ENCODE measurements at regions not wholly inside any gene's neighbourhood (a gene's known extent, or its start where the extent isn't known, plus 50 kb on each side); places are given as distances from the start of the nearest gene placed in this dataset.

DNA sequence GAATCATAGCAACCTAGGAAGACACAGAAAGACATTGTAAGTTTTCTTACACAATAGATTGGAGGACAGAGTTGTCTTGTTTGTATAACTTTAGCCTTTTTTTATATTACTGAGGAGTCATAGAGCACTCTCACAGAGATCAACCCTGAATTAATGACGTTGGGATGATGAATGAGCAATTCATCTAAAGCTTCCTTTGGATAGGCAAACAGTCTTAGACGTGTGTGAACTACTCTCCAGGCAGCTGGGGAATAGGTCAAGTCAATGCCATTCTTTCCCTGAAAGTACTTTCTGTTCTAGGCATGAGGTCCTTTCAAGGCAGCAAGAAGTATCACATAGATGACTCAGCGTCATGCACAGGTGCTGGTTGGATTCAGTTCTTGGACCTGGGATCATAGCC lies 369.1 kb upstream of the NOVA1 start:
- TF ChIP-seq EZH2phosphoT487 (IDR thresholded peaks at IDR 0.05; ENCODE audit: insufficient read depth, low read depth) (no peak), EZH2 (IDR thresholded peaks at IDR 0.05; ENCODE audit: insufficient read depth, poor library complexity, severe bottlenecking) (no peak)
